Keratinocyte (primary cell): ENCODE measurements at regions not wholly inside any gene's neighbourhood (a gene's known extent, or its start where the extent isn't known, plus 50 kb on each side); places are given as distances from the start of the nearest gene placed in this dataset.

Experiments used
- DNase-seq: peaks from one replicate; pipeline ENCODE4 v3.0.0-alpha.2; 2011; ENCODE audit warnings: low read depth, missing footprints, low spot score
- FAIRE-seq: peaks from 2 replicates; lab custom pipeline; 2011; peaks lifted over from hg19 to GRCh38; lab: Jason Lieb, UNC
- H2AFZ ChIP-seq: 2 replicates; pipeline ENCODE4 v1.6.0; 2012; ENCODE audit warnings: low read length, control low read depth, inconsistent platforms; ENCODE audit not compliant: control insufficient read depth
- H3K27ac ChIP-seq: 2 replicates; pipeline ENCODE4 v1.5.1; 2011; ENCODE audit warnings: low read length; ENCODE audit not compliant: control insufficient read depth, insufficient read depth
- H3K27me3 ChIP-seq: 3 replicates; pipeline ENCODE4 v1.6.0; 2011; ENCODE audit warnings: low read length; ENCODE audit not compliant: control insufficient read depth, insufficient read depth; ENCODE audit errors: extremely low read depth
- H3K36me3 ChIP-seq, 2 experiments: 2 replicates in 1 of 2; 3 replicates in 1 of 2; pipeline ENCODE4 v1.5.1; 2011; ENCODE audit warnings: low read length in 2 of 2, mild to moderate bottlenecking in 1 of 2; ENCODE audit not compliant: control insufficient read depth in 2 of 2, insufficient read depth in 2 of 2; ENCODE audit errors: extremely low read depth in 1 of 2
- H3K4me1 ChIP-seq: 3 replicates; pipeline ENCODE4 v1.5.1; 2011; ENCODE audit warnings: low read length; ENCODE audit not compliant: control insufficient read depth, insufficient read depth; ENCODE audit errors: extremely low read depth
- H3K4me2 ChIP-seq: 3 replicates; pipeline ENCODE4 v1.6.0; 2011; ENCODE audit warnings: low read depth, low read length; ENCODE audit not compliant: control insufficient read depth, insufficient read depth; ENCODE audit errors: extremely low read depth
- H3K4me3 ChIP-seq, 3 experiments: fragments of 200-600 bp in 1 of 3; sonication (generic) in 1 of 3; 2 replicates in 2 of 3; 3 replicates in 1 of 3; pipeline ENCODE4 v1.5.1; 2011 to 2016; ENCODE audit warnings: low read length in 3 of 3, mild to moderate bottlenecking in 3 of 3, control low read depth in 2 of 3, inconsistent platforms in 1 of 3, low read depth in 1 of 3, mixed read lengths in 1 of 3, mixed run types in 1 of 3, moderate library complexity in 1 of 3; ENCODE audit not compliant: control insufficient read depth in 2 of 3, insufficient read depth in 2 of 3; ENCODE audit errors: extremely low read depth in 1 of 3
- H3K79me2 ChIP-seq: 2 replicates; pipeline ENCODE4 v1.6.0; 2012; ENCODE audit warnings: low read length; ENCODE audit not compliant: control insufficient read depth, insufficient read depth
- H3K9ac ChIP-seq: 3 replicates; pipeline ENCODE4 v1.6.0; 2011; ENCODE audit warnings: low read length; ENCODE audit not compliant: control insufficient read depth, insufficient read depth; ENCODE audit errors: extremely low read depth
- H3K9me1 ChIP-seq: 3 replicates; pipeline ENCODE4 v1.6.0; 2011; ENCODE audit warnings: low read length; ENCODE audit not compliant: control insufficient read depth, insufficient read depth; ENCODE audit errors: extremely low read depth
- H3K9me3 ChIP-seq: 2 replicates; pipeline ENCODE4 v1.5.1; 2012; ENCODE audit warnings: low read depth, low read length; ENCODE audit not compliant: control insufficient read depth
- H4K20me1 ChIP-seq: 3 replicates; pipeline ENCODE4 v1.6.0; 2011; ENCODE audit warnings: low read length; ENCODE audit not compliant: control insufficient read depth, insufficient read depth; ENCODE audit errors: extremely low read depth
- CTCF ChIP-seq, 3 experiments: IDR thresholded peaks in 1 of 3; conservative IDR thresholded peaks in 1 of 3; optimal IDR thresholded peaks in 1 of 3; 2 replicates in 2 of 3; 3 replicates in 1 of 3; pipeline versions ENCODE3 to v1.5.1; 2011; ENCODE audit warnings: low read length in 3 of 3, mild to moderate bottlenecking in 3 of 3, moderate library complexity in 2 of 3, control low read depth in 1 of 3, inconsistent platforms in 1 of 3; ENCODE audit not compliant: insufficient read depth in 2 of 3; ENCODE audit errors: extremely low read depth in 1 of 3
- EZH2 ChIP-seq: IDR thresholded peaks from one replicate; pipeline ENCODE4 v1.6.1; 2012; ENCODE audit warnings: inconsistent platforms, mild to moderate bottlenecking, low read length, moderate library complexity
- dilution Hi-C: fragments of 300-500 bp; cut with MboI; formaldehyde crosslinking; loops from one replicate; pipeline ENCODE4 v1.7.0; 2020; ENCODE audit warnings: low sequenced_read_pairs; ENCODE audit not compliant: extremely low pct_ligation_motif_present

- Histone ChIP-seq H3K9ac (no peak overlapping the region), H3K4me3 (no peak overlapping the region), H3K36me3 (no peaks in the 10 kb centered on the region), H3K4me2 (no peak overlapping the region), H2AFZ (no peak overlapping the region), H3K9me3 (no peaks in the 10 kb centered on the region), H3K4me1 (no peaks in the 10 kb centered on the region), H3K79me2 (no peaks in the 10 kb centered on the region), H3K27ac (no peak overlapping the region), H3K27me3 (no peaks in the 10 kb centered on the region), H3K9me1 (no peaks in the 10 kb centered on the region), H4K20me1 (no peaks in the 10 kb centered on the region)
- dilution Hi-C loops, result no loop called here
- FAIRE-seq (no peak), DNase-seq (no peak)
- no peak for TF ChIP-seq CTCF (optimal IDR thresholded peaks at IDR 0.05 in 1 of 3, IDR thresholded peaks at IDR 0.05 in 1 of 3, conservative IDR thresholded peaks at IDR 0.05 in 1 of 3; ENCODE audit: extremely low read depth in 1 of 3, insufficient read depth in 2 of 3, low read length in 3 of 3)
- TF ChIP-seq EZH2, result no peak
Observed at GRCh38 chr16:55933038-55933437, 57.9 kb upstream of the CES5A start.

- no peaks in the 10 kb centered on the region for H4K20me1 ChIP-seq
- dilution Hi-C loops, result no loop called here
- FAIRE-seq, result no peak
- H3K27me3 ChIP-seq, result no peaks in the 10 kb centered on the region
- H3K4me2 ChIP-seq, result no peak overlapping the region
- no peak overlapping the region for H3K4me3 ChIP-seq
- H3K79me2 ChIP-seq, result no peaks in the 10 kb centered on the region
- H2AFZ ChIP-seq, result no peak overlapping the region
- H3K9me3 ChIP-seq, result no peaks in the 10 kb centered on the region
- H3K36me3 ChIP-seq, result no peaks in the 10 kb centered on the region
- no peaks in the 10 kb centered on the region for H3K4me1 ChIP-seq
- no peak for TF ChIP-seq CTCF (optimal IDR thresholded peaks at IDR 0.05 in 1 of 3, IDR thresholded peaks at IDR 0.05 in 1 of 3, conservative IDR thresholded peaks at IDR 0.05 in 1 of 3; ENCODE audit: extremely low read depth in 1 of 3, insufficient read depth in 2 of 3, low read length in 3 of 3)
- TF ChIP-seq EZH2, result no peak
- no peak overlapping the region for H3K9ac ChIP-seq
- no peak overlapping the region for H3K27ac ChIP-seq
- H3K9me1 ChIP-seq, result no peaks in the 10 kb centered on the region
- DNase-seq, result no peak
Observed at GRCh38 chr16:55930036-55930435, 54.9 kb upstream of the CES5A start.
